WI38 (cell line): ENCODE measurements at regions not wholly inside any gene's neighbourhood (a gene's known extent, or its start where the extent isn't known, plus 50 kb on each side); places are given as distances from the start of the nearest gene placed in this dataset.

Experiments
- H3K4me3 ChIP-seq: 2 replicates; pipeline ENCODE4 v1.5.1; 2011; ENCODE audit warnings: low read depth, mild to moderate bottlenecking, control low read depth, low read length
- TF ChIP-seq, protein P1 (sequence below): IDR thresholded peaks from 2 replicates; pipeline ENCODE4 v1.5.1; 2012; ENCODE audit warnings: low read depth, mild to moderate bottlenecking, control low read depth, low read length

- H3K4me3 ChIP-seq = no peak overlapping the region
- TF ChIP-seq, protein P1, sequence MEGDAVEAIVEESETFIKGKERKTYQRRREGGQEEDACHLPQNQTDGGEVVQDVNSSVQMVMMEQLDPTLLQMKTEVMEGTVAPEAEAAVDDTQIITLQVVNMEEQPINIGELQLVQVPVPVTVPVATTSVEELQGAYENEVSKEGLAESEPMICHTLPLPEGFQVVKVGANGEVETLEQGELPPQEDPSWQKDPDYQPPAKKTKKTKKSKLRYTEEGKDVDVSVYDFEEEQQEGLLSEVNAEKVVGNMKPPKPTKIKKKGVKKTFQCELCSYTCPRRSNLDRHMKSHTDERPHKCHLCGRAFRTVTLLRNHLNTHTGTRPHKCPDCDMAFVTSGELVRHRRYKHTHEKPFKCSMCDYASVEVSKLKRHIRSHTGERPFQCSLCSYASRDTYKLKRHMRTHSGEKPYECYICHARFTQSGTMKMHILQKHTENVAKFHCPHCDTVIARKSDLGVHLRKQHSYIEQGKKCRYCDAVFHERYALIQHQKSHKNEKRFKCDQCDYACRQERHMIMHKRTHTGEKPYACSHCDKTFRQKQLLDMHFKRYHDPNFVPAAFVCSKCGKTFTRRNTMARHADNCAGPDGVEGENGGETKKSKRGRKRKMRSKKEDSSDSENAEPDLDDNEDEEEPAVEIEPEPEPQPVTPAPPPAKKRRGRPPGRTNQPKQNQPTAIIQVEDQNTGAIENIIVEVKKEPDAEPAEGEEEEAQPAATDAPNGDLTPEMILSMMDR = no peak
These were observed 150.3 kb upstream of the GRIA1 start for GRCh38 chr5:153340139-153340538.

GRCh38 chr5:153340738-153341137 is 149.7 kb upstream of the GRIA1 start:
- H3K4me3 ChIP-seq = no peak overlapping the region
- TF ChIP-seq, protein P1 = no peak

DNA sequence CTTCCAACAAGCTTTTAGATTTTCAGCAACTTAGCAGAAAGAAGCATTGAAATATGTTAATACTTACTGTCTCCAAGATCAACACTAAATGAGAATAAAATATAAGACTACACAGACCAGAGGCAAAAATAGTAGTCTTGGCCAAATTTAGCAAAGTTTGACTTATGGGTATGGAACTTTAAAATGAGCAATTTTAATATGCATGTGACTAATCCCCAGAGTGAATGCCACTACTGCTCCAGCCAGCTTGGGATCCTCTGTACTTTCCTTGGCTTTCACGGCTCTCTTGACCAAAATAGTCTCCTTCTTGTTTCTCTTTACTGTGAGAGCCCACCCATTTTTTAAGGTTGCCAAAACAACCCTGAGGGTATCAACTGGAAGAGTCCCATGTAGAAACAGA is 148.0 kb upstream of the GRIA1 start:
- H3K4me3 ChIP-seq = no peak overlapping the region
- TF ChIP-seq, protein P1 = no peak

- TF ChIP-seq, protein P1 = no peak
- no peak overlapping the region for H3K4me3 ChIP-seq
These were observed 142.9 kb upstream of the GRIA1 start for GRCh38 chr5:153347611-153348010.

- no peak overlapping the region for H3K4me3 ChIP-seq
- TF ChIP-seq, protein P1 = no peak
These were observed 140.1 kb upstream of the GRIA1 start for GRCh38 chr5:153350175-153350883.

- TF ChIP-seq, protein P1 = no peak
These were observed 137.7 kb upstream of the GRIA1 start for GRCh38 chr5:153352685-153353219.

DNA sequence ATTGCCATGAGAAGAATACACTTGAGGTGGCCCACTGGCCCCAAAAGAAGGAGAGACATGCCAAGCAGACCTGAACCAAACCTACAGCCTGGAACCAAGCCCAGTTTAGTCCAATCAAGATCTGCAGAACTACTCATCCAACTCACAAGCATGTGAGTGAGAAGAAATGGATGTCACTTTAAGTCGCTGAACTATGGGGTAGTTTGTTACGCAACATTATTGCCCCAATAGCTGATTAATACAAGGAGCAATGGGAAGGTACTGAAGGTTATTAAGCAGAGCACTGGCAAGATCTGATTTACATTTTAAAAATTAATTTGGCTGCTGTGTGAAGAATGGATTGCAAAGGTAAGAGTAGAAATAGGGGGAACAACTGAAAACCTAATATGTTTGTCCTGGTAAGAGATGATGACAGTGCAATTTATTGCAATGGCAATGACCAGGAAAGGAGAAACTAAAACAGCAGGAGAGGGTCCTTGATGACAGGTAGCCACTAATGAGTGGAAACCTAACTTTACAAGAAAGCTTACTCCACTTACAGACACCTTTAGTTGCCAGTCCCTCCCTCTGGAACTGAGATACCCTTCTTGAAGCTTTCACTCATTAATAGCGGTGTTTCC is 132.9 kb upstream of the GRIA1 start:
- TF ChIP-seq, protein P1 = no peak

More at GRCh38 chr5:153352685-153353219, 137.7 kb upstream of the GRIA1 start:
- H3K4me3 ChIP-seq = no peak overlapping the region

More for the DNA sequence above, 132.9 kb upstream of the GRIA1 start:
- H3K4me3 ChIP-seq = no peak overlapping the region
